C4-2B (cell line): ENCODE measurements at regions not wholly inside any gene's neighbourhood (a gene's known extent, or its start where the extent isn't known, plus 50 kb on each side); places are given as distances from the start of the nearest gene placed in this dataset.
"Not testable (repeated sequence)": the region's sequence is repeated elsewhere in the genome, so short reads cannot be mapped to it uniquely, and the experiment has no call there.

Experiments
- H3K27ac ChIP-seq: fragments of 450-650 bp; 2 replicates; pipeline ENCODE4 v1.5.1; 2017
- ZFX ChIP-seq: fragments of 450-650 bp; IDR thresholded peaks from 2 replicates; pipeline ENCODE4 v1.6.1; 2017
- TF ChIP-seq, protein P1 (sequence below): fragments of 450-650 bp; conservative IDR thresholded peaks from 2 replicates; pipeline ENCODE4 v1.5.1; 2017; ENCODE audit warnings: mild to moderate bottlenecking

DNA sequence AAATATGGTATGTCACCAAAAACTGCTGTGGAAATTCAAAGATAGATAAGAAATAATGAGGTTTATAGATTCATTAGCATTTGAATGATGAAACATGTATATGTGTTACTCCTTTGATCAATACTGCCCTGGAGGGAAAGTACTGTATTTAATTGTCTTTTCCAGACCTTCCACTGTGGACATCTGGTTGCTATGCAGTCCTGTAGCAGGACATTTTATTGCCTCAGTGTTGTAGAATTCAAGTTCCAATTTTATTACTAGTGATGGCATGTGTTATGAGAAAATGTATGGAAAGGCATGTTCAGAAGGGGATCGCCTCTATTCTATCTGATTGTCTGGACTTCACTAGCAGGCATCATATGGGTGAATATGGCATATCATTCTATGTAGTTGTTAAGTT is 391.0 kb downstream of the TFAP2B start:
- TF ChIP-seq, protein P1, sequence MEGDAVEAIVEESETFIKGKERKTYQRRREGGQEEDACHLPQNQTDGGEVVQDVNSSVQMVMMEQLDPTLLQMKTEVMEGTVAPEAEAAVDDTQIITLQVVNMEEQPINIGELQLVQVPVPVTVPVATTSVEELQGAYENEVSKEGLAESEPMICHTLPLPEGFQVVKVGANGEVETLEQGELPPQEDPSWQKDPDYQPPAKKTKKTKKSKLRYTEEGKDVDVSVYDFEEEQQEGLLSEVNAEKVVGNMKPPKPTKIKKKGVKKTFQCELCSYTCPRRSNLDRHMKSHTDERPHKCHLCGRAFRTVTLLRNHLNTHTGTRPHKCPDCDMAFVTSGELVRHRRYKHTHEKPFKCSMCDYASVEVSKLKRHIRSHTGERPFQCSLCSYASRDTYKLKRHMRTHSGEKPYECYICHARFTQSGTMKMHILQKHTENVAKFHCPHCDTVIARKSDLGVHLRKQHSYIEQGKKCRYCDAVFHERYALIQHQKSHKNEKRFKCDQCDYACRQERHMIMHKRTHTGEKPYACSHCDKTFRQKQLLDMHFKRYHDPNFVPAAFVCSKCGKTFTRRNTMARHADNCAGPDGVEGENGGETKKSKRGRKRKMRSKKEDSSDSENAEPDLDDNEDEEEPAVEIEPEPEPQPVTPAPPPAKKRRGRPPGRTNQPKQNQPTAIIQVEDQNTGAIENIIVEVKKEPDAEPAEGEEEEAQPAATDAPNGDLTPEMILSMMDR, result no peak
- no peak for TF ChIP-seq ZFX
- no peak overlapping the region for H3K27ac ChIP-seq

DNA sequence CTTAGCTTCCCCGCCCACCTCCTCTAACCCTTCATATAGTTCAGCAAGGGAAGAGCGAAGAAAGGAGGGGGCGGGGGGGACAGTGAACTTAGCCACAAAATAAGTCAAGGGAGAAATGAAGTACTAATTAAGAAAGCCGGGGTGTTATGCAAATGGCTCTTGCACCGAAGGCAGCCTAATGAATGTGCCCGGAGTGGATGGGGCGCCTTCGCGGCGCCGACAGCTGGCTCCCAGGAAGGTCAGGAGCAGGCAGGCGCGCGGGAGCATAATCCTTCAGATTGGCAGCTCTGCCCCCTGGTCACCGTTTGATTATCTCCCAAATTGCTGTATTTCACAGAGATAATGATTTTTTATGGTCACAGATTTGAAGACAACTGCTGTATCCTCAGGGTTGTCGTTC is 395.1 kb downstream of the TFAP2B start:
- TF ChIP-seq, protein P1, result no peak
- no peak for TF ChIP-seq ZFX
- H3K27ac ChIP-seq, result no peak overlapping the region

DNA sequence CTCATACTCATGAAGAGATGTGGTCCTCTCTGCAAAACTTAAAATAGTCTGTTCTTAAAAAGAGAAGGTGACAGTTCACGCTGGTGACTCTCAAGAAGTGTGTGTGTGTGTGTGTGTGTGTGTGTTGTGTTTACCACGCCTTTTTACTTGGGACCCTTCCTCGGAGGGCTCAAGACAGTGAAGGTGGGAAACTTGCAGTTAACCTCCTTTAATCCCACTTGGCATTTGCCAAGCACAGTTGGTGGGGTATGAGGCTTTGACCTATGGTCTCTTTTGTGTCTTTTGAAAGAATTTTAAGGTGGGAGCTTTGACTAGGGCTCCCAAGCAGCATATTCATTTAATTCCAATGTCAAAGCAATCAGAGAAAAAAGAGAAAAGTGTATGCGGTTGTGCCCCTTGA is 395.8 kb downstream of the TFAP2B start:
- no peak overlapping the region for H3K27ac ChIP-seq
- TF ChIP-seq, protein P1, result no peak
- no peak for TF ChIP-seq ZFX

DNA sequence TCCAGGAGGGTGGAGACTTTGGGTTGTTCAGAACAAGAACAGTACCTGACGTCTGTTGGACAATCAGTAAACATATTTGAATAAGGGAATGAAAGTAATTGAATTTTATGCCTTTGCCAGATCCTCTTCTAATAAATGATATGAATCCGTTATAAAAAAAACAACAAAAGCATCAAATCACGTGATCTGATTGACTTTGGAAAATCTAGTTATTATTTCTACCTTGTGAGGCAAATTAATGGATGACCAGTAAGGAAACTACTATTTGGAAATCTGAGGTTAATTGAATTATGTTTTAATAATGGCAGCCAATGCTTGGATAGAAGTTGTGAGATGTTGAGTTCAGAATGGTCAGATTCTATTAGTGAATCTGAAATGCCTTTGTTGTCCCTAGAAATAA is 399.5 kb downstream of the TFAP2B start:
- no peak overlapping the region for H3K27ac ChIP-seq
- TF ChIP-seq, protein P1, result no peak

DNA sequence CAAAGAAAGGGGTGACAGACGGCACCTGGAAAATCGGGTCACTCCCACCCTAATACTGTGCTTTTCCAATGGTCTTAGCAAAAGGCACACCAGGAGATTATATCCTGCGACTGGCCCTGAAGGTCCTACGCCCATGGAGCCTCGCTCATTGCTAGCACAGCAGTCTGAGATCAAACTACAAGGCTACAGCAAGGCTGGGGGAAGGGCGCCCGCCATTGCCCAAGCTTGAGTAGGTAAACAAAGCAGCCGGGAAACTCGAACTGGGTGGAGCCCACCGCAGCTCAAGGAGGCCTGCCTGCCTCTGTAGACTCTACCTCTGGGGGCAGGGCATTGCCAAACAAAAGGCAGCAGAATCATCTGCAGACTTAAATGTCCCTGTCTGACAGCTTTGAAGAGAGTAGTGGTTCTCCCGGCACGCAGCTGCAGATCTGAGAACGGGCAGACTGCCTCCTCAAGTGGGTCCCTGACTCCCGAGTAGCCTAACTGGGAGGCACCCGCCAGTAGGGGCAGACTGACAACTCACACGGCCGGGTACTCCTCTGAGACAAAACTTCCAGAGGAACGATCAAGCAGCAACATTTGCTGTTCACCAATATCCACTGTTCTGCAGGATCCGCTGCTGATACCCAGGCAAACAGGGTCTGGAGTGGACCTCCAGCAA is 406.0 kb downstream of the TFAP2B start:
- H3K27ac ChIP-seq, result not testable (repeated sequence)

DNA sequence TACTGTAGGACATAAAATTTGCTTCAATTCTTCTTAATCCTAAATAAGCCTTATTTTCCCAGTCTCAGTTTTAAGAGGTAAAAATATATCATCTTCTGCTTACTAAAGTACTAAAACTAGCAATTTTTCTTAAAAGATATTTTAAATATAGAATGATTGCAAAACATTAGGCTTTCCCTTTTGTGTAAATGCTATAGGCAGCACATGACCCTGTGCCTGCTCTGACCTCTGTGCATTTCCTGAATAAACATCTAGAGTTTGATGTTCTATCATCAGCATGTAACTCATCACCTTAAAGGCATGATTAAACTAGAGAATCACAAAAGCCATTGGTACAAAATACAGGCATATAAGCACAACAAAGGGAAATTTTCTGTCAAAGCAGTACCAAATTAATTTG is 422.7 kb downstream of the TFAP2B start:
- H3K27ac ChIP-seq, result no peak overlapping the region
- TF ChIP-seq, protein P1, result no peak
- no peak for TF ChIP-seq ZFX

DNA sequence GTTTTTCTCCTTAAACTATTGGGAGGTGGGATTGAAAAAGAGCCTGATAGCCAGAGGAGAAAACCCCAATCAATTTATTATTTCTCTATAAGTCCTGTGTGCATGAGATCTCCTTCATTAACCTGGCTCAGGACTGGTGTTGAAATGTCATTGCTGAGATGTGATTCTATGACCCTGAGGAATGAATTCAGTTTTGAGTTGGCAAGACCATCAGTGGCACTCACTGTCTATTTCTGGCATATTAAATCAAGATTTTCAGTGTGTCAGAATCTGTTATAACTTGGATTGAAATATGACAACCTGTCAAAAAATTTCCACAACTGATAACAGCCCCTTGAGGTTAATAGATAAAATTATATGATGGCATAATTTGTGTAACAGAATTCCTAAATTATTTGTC is 431.1 kb downstream of the TFAP2B start:
- H3K27ac ChIP-seq, result no peak overlapping the region
- TF ChIP-seq ZFX, result no peak
- TF ChIP-seq, protein P1, result no peak

DNA sequence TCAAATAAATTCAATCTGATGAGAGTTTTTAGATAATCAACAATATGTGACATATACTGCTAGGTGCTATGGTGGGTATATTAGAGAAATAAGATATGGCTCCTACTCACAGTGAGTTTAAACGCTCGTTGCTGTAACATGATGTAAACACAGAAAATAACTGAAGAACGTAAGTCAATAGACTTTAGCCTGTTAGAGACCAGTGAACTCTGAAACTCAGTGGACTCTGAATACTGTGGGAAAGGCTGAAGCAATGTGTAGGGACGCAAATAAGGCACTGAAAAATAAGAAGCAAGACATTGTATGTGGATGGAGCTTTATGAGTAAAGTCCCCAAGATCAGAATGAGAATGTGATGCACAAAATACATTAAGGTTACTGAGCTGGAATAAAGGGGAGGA is 431.6 kb downstream of the TFAP2B start:
- H3K27ac ChIP-seq, result no peak overlapping the region
- TF ChIP-seq, protein P1, result no peak
- no peak for TF ChIP-seq ZFX
